WTC11 (cell line): ENCODE measurements at regions not wholly inside any gene's neighbourhood (a gene's known extent, or its start where the extent isn't known, plus 50 kb on each side); places are given as distances from the start of the nearest gene placed in this dataset.

Experiments
- CTCF ChIP-seq: fragments of 200-600 bp; IDR thresholded peaks from 2 replicates; pipeline ENCODE4 v1.8.0; 2022; ENCODE audit warnings: antibody characterized with exemption
- E2F4 ChIP-seq: sonication (generic); formaldehyde crosslinking; IDR thresholded peaks from 2 replicates; pipeline ENCODE4 v1.8.1; 2022; ENCODE audit warnings: low read depth, mild to moderate bottlenecking, moderate library complexity, missing genetic modification reagents, borderline replicate concordance
- ESRRA ChIP-seq: sonication (generic); formaldehyde crosslinking; IDR thresholded peaks from 2 replicates; pipeline ENCODE4 v1.8.1; 2022; ENCODE audit warnings: mild to moderate bottlenecking, missing genetic modification reagents, borderline replicate concordance
- FOXJ3 ChIP-seq: sonication (generic); formaldehyde crosslinking; IDR thresholded peaks from 2 replicates; pipeline ENCODE4 v1.9.0; 2021; ENCODE audit warnings: missing genetic modification reagents, mild to moderate bottlenecking, borderline replicate concordance
- GABPB1 ChIP-seq: sonication (generic); formaldehyde crosslinking; IDR thresholded peaks from 2 replicates; pipeline ENCODE4 v1.8.1; 2023; ENCODE audit warnings: mild to moderate bottlenecking, missing genetic modification reagents
- HMGA2 ChIP-seq: fragments of 250-450 bp; sonication (Bioruptor Pico); IDR thresholded peaks from 2 replicates; pipeline ENCODE4 v1.4.0; 2021; ENCODE audit warnings: mild to moderate bottlenecking, moderate library complexity
- NFE2L1 ChIP-seq: sonication (generic); formaldehyde crosslinking; IDR thresholded peaks from 2 replicates; pipeline ENCODE4 v1.8.1; 2023; ENCODE audit warnings: missing genetic modification reagents
- NR2C2 ChIP-seq: sonication (generic); formaldehyde crosslinking; IDR thresholded peaks from 2 replicates; pipeline ENCODE4 v1.8.0; 2022; ENCODE audit warnings: mild to moderate bottlenecking, missing genetic modification reagents
- PRDM15 ChIP-seq: sonication (generic); formaldehyde crosslinking; IDR thresholded peaks from 2 replicates; pipeline ENCODE4 v1.8.0; 2022; ENCODE audit warnings: missing genetic modification reagents
- TCF7 ChIP-seq: sonication (generic); formaldehyde crosslinking; IDR thresholded peaks from 2 replicates; pipeline ENCODE4 v1.8.0; 2022; ENCODE audit warnings: mild to moderate bottlenecking, low read depth, missing genetic modification reagents, moderate library complexity
- USF2 ChIP-seq: sonication (generic); formaldehyde crosslinking; IDR thresholded peaks from 2 replicates; pipeline ENCODE4 v1.8.1; 2023; ENCODE audit warnings: mild to moderate bottlenecking, missing genetic modification reagents, moderate library complexity
- ZNF512 ChIP-seq: sonication (generic); formaldehyde crosslinking; IDR thresholded peaks from 2 replicates; pipeline ENCODE4 v1.8.1; 2022; ENCODE audit warnings: missing genetic modification reagents, borderline replicate concordance

- TF ChIP-seq CTCF (no peak), ZNF512 (CRISPR knock-in tag) (no peak), TCF7 (CRISPR knock-in tag) (no peak), GABPB1 (CRISPR knock-in tag) (no peak), ESRRA (CRISPR knock-in tag) (no peak), USF2 (CRISPR knock-in tag) (no peak), E2F4 (CRISPR knock-in tag) (no peak), NFE2L1 (CRISPR knock-in tag) (no peak), HMGA2 (CRISPR knock-in tag) (no peak), FOXJ3 (CRISPR knock-in tag) (no peak), PRDM15 (no peak), NR2C2 (CRISPR knock-in tag) (no peak)
Observed at GRCh38 chr19:32227561-32228165, 117.7 kb upstream of the ZNF507 start.
